Endothelial cell of umbilical vein (primary cell): ENCODE measurements at regions not wholly inside any gene's neighbourhood (a gene's known extent, or its start where the extent isn't known, plus 50 kb on each side); places are given as distances from the start of the nearest gene placed in this dataset.

Experiments
- BruUV-seq: library from RNA; stranded (reverse); fragments of 400-500 nt; replicated peaks from 2 replicates; lab custom pipeline; 2021; lab: Mats Ljungman, UMichigan
- CTCF ChIA-PET: fragments of 300-600, 350-600 bp; sonication (Branson Sonifier 250); formaldehyde crosslinking; loops from one replicate; lab custom pipeline; 2021; ENCODE audit warnings: antibody characterized with exemption, inconsistent platforms; lab: Charles Lee
- POLR2A ChIA-PET: fragments of 300-600, 350-600 bp; sonication (Branson Sonifier 250); formaldehyde crosslinking; loops from one replicate; lab custom pipeline; 2021; ENCODE audit warnings: antibody characterized with exemption, inconsistent platforms; lab: Charles Lee
- DNase-seq: peaks from one replicate; pipeline ENCODE4 v3.0.0-alpha.2; 2011; ENCODE audit warnings: low read depth, low spot score
- FAIRE-seq: peaks from 2 replicates; lab custom pipeline; 2011; peaks lifted over from hg19 to GRCh38; lab: Jason Lieb, UNC
- H2AFZ ChIP-seq: 2 replicates; pipeline ENCODE4 v1.6.0; 2012; ENCODE audit warnings: low read depth, low read length, control low read depth, inconsistent platforms
- H3K27ac ChIP-seq: 2 replicates; pipeline ENCODE4 v1.5.1; 2011; ENCODE audit warnings: low read depth, mild to moderate bottlenecking, control low read depth, low read length, moderate library complexity; ENCODE audit not compliant: insufficient read depth
- H3K27me3 ChIP-seq, 2 experiments: 2 replicates each; pipeline versions ENCODE4 v1.6.0 to v1.6.1; 2011; ENCODE audit warnings: low read length in 2 of 2, mixed read lengths in 1 of 2; ENCODE audit not compliant: control insufficient read depth in 2 of 2, insufficient read depth in 2 of 2
- H3K36me3 ChIP-seq, 2 experiments: 2 replicates in 1 of 2; 3 replicates in 1 of 2; pipeline ENCODE4 v1.5.1; 2011; ENCODE audit warnings: low read length in 2 of 2, mild to moderate bottlenecking in 1 of 2, moderate library complexity in 1 of 2; ENCODE audit not compliant: control insufficient read depth in 2 of 2, insufficient read depth in 2 of 2; ENCODE audit errors: extremely low read depth in 1 of 2
- H3K4me1 ChIP-seq: 3 replicates; pipeline ENCODE4 v1.5.1; 2011; ENCODE audit warnings: mild to moderate bottlenecking, low read length; ENCODE audit not compliant: control insufficient read depth, insufficient read depth; ENCODE audit errors: extremely low read depth
- H3K4me2 ChIP-seq: 2 replicates; pipeline ENCODE4 v1.6.1; 2011; ENCODE audit warnings: low read length, control low read depth, mixed read lengths; ENCODE audit not compliant: insufficient read depth
- H3K4me3 ChIP-seq, 3 experiments: fragments of 200-600 bp in 1 of 3; sonication (generic), shearing (Covaris generic) in 1 of 3; replicated peaks in 1 of 3; 2 replicates each; pipeline ENCODE4 v1.5.1; 2011 to 2016; ENCODE audit warnings: control low read depth in 3 of 3, low read length in 3 of 3, mild to moderate bottlenecking in 2 of 3, inconsistent platforms in 1 of 3, low read depth in 1 of 3, moderate library complexity in 1 of 3; ENCODE audit not compliant: insufficient read depth in 1 of 3
- H3K79me2 ChIP-seq: 2 replicates; pipeline ENCODE4 v1.6.0; 2012; ENCODE audit warnings: low read length, inconsistent platforms; ENCODE audit not compliant: control insufficient read depth, insufficient read depth
- H3K9ac ChIP-seq: replicated peaks from 2 replicates; pipeline ENCODE3; 2011; ENCODE audit warnings: low read length, control low read depth; ENCODE audit not compliant: insufficient read depth; ENCODE audit errors: extremely low read depth
- H3K9me1 ChIP-seq: replicated peaks from 3 replicates; pipeline ENCODE4 v1.6.0; 2011; ENCODE audit warnings: mild to moderate bottlenecking, low read length; ENCODE audit not compliant: control insufficient read depth, insufficient read depth; ENCODE audit errors: extremely low read depth
- H3K9me3 ChIP-seq: replicated peaks from 2 replicates; pipeline ENCODE4 v1.5.1; 2012; ENCODE audit warnings: low read length, inconsistent platforms; ENCODE audit not compliant: control insufficient read depth, insufficient read depth
- H4K20me1 ChIP-seq: replicated peaks from 2 replicates; pipeline ENCODE3; 2011; ENCODE audit warnings: mild to moderate bottlenecking, low read length; ENCODE audit not compliant: control insufficient read depth, insufficient read depth; ENCODE audit errors: extremely low read depth
- CTCF ChIP-seq, 2 donors: IDR thresholded peaks; 1 replicate in 1 of 2; 2 replicates in 1 of 2; pipeline ENCODE4 v1.5.1; 2011; ENCODE audit warnings: low read length in 2 of 2, mild to moderate bottlenecking in 2 of 2, moderate library complexity in 2 of 2, control low read depth in 1 of 2, inconsistent platforms in 1 of 2, low read depth in 1 of 2; ENCODE audit not compliant: insufficient read depth in 1 of 2; ENCODE audit errors: extremely low read depth in 1 of 2
- EZH2 ChIP-seq: IDR thresholded peaks from 2 replicates; pipeline ENCODE4 v1.6.1; 2012; ENCODE audit warnings: borderline replicate concordance, low read depth, mild to moderate bottlenecking, moderate library complexity, low read length, inconsistent platforms; ENCODE audit not compliant: severe bottlenecking
- FOS ChIP-seq: IDR thresholded peaks from 2 replicates; pipeline ENCODE4 v1.6.1; 2011; ENCODE audit warnings: mild to moderate bottlenecking, low read length, moderate library complexity, borderline replicate concordance; ENCODE audit not compliant: insufficient read depth
- GATA2 ChIP-seq: IDR thresholded peaks from 2 replicates; pipeline ENCODE4 v1.7.0; 2011; ENCODE audit warnings: low read depth, mild to moderate bottlenecking, moderate library complexity, mixed read lengths, low read length; ENCODE audit not compliant: insufficient read length, insufficient read depth
- JUN ChIP-seq: IDR thresholded peaks from 2 replicates; pipeline ENCODE4 v1.6.1; 2011; ENCODE audit warnings: borderline replicate concordance, low read depth; ENCODE audit not compliant: insufficient read length, insufficient read depth
- MAX ChIP-seq: IDR thresholded peaks from 2 replicates; pipeline ENCODE4 v1.6.1; 2011; ENCODE audit not compliant: insufficient read depth, insufficient read length
- MYC ChIP-seq: IDR thresholded peaks from one replicate; pipeline ENCODE4 v1.6.1; 2011; ENCODE audit warnings: mild to moderate bottlenecking, low read depth, low read length
- POLR2A ChIP-seq: IDR thresholded peaks from 2 replicates; pipeline ENCODE4 v1.6.1; 2012; ENCODE audit warnings: low read depth, mild to moderate bottlenecking, control low read depth, low read length
- POLR2AphosphoS5 ChIP-seq: IDR thresholded peaks from 2 replicates; pipeline ENCODE4 v1.6.1; 2012; ENCODE audit warnings: low read depth, mild to moderate bottlenecking, control low read depth, low read length, moderate library complexity; ENCODE audit not compliant: insufficient read depth
- dilution Hi-C: fragments of 300-500 bp; cut with MboI; formaldehyde crosslinking; loops from one replicate; pipeline ENCODE4 v1.15.0; 2019; ENCODE audit warnings: low sequenced_read_pairs; ENCODE audit not compliant: extremely low pct_ligation_motif_present
- intact Hi-C: fragments of 100-400 bp; cut with micrococcal nuclease; formaldehyde crosslinking; loops from one replicate; pipeline ENCODE4 v1.10.0; 2022

- Histone ChIP-seq H3K4me2 (no peak overlapping the region), H3K27ac (no peak overlapping the region), H4K20me1 (no peaks in the 10 kb centered on the region), H3K36me3 (no peaks in the 10 kb centered on the region), H3K4me1 (no peaks in the 10 kb centered on the region), H3K9me3 (no peaks in the 10 kb centered on the region), H3K27me3 (no peaks in the 10 kb centered on the region), H3K9me1 (no peaks in the 10 kb centered on the region), H3K79me2 (no peaks in the 10 kb centered on the region), H3K4me3 (no peak overlapping the region), H3K9ac (no peak overlapping the region), H2AFZ (peak overlapping the region; percentile 11)
- ChIA-PET CTCF (interaction anchor here (1.1 to 3.4 kb wide), 5 partner anchors 9 to 772 kb away, joined by 3 to 12 read pairs (median 4); no protein-coding TSS in a partner anchor), POLR2A (no interaction called here)
- no peak for TF ChIP-seq POLR2A
- TF ChIP-seq FOS, result no peak
- TF ChIP-seq CTCF (IDR thresholded peaks at IDR 0.05; ENCODE audit: extremely low read depth in 1 of 2, insufficient read depth in 1 of 2, low read depth in 1 of 2, low read length in 2 of 2), result no peak
- TF ChIP-seq MYC, result no peak
- TF ChIP-seq GATA2, result no peak
- no peak for TF ChIP-seq POLR2AphosphoS5
- TF ChIP-seq JUN, result no peak
- no peak for TF ChIP-seq EZH2
- no peak for TF ChIP-seq MAX
- BruUV-seq, result no TSS peak
- intact Hi-C loops, result no loop called here
- DNase-seq (no peak), FAIRE-seq (no peak)
- dilution Hi-C loops, result no loop called here
Observed at GRCh38 chr7:46695051-46695708, 774.1 kb upstream of the IGFBP3 start.
